Fibroblast of villous mesenchyme (primary cell): ENCODE measurements at regions not wholly inside any gene's neighbourhood (a gene's known extent, or its start where the extent isn't known, plus 50 kb on each side); places are given as distances from the start of the nearest gene placed in this dataset.
"Not testable (repeated sequence)": the region's sequence is repeated elsewhere in the genome, so short reads cannot be mapped to it uniquely, and the experiment has no call there.

ENCODE experiments used
- DNase-seq: peaks from one replicate; pipeline ENCODE4 v3.0.0-alpha.2; 2010; ENCODE audit warnings: low read depth
- H3K4me3 ChIP-seq: 2 replicates; pipeline ENCODE4 v1.5.1; 2011; ENCODE audit warnings: low read depth, mild to moderate bottlenecking, low read length
- CTCF ChIP-seq: IDR thresholded peaks from 2 replicates; pipeline ENCODE4 v1.5.1; 2012; ENCODE audit warnings: low read depth, mild to moderate bottlenecking, low read length; ENCODE audit not compliant: insufficient read depth

GRCh38 chr5:14028188-14028587 is 83.7 kb upstream of the DNAH5 start:
- DNase-seq: no peak
- no peak overlapping the region for H3K4me3 ChIP-seq
- TF ChIP-seq CTCF: no peak

GRCh38 chr5:14025569-14026286 is 81.2 kb upstream of the DNAH5 start:
- H3K4me3 ChIP-seq: no peak overlapping the region
- DNase-seq: no peak
- no peak for TF ChIP-seq CTCF

GRCh38 chr5:14022971-14023370 is 78.5 kb upstream of the DNAH5 start:
- DNase-seq: no peak
- TF ChIP-seq CTCF: no peak
- no peak overlapping the region for H3K4me3 ChIP-seq

GRCh38 chr5:14020944-14021343 is 76.5 kb upstream of the DNAH5 start:
- not testable (repeated sequence) for DNase-seq, H3K4me3 ChIP-seq

GRCh38 chr5:14019768-14020290 is 75.3 kb upstream of the DNAH5 start:
- TF ChIP-seq CTCF: no peak
- no peak for DNase-seq

GRCh38 chr5:14017904-14018303 is 73.4 kb upstream of the DNAH5 start:
- H3K4me3 ChIP-seq: no peak overlapping the region
- no peak for TF ChIP-seq CTCF
- DNase-seq: no peak

More at GRCh38 chr5:14019768-14020290, 75.3 kb upstream of the DNAH5 start:
- no peak overlapping the region for H3K4me3 ChIP-seq

GRCh38 chr5:14016549-14016948 is 72.1 kb upstream of the DNAH5 start:
- TF ChIP-seq CTCF: no peak
- DNase-seq: no peak
- no peak overlapping the region for H3K4me3 ChIP-seq
